ENCODE measurements at regions not wholly inside any gene's neighbourhood (a gene's known extent, or its start where the extent isn't known, plus 50 kb on each side); places are given as distances from the start of the nearest gene placed in this dataset.

DNA sequence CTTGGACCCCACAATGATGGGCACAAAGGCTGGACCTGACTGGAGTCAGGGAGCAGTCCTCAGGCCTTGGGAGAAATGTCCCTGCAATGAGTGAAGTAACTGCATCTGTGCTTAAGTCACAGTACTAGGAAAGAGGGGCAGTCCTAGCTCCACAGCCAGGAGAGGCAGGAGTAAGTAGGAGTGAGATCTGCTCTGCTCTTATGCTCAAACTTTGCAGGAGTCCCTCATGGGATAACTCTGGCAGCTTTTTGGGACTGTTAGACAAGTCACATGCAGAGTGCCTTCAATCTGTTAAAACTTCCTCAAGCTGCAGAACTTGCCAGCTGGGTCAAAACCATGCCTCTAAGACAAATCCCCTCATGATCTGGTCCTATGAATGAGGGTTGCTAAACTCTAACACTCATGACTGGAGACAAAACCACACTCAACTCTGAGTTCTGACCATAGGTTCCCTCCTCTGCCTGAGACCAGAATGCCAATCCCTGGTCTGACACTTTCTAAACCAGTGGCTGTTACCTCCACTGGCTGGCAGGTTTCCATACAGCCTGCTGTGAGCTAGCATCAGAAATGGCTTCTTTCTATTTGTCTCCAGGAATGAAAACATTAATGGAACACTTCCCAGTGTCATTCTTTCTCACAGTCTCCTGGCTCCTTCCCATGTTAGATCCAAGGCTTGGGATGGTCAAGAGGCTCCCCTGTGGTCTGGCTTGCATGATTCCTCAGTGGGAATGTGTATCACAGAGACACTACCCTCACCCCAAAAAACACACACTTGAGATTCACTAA lies 819.3 kb downstream of the PCDH7 start (continued):
- TF ChIP-seq EZH2 (IDR thresholded peaks at IDR 0.05; ENCODE audit: low read depth, low read length, severe bottlenecking) (no peak), JUND (IDR thresholded peaks at IDR 0.05; ENCODE audit: low read length) (no peak), CHD1 (IDR thresholded peaks at IDR 0.05; ENCODE audit: low read depth, low read length) (no peak), SUZ12 (IDR thresholded peaks at IDR 0.05; ENCODE audit: low read length) (no peak), SP2 (IDR thresholded peaks at IDR 0.05; ENCODE audit: low read length) (no peak), TAF7 (optimal IDR thresholded peaks at IDR 0.05; ENCODE audit: borderline replicate concordance, low read depth, low read length) (no peak), CHD2 (IDR thresholded peaks at IDR 0.05; ENCODE audit: low read length) (no peak)
